ENCODE measurements at regions not wholly inside any gene's neighbourhood (a gene's known extent, or its start where the extent isn't known, plus 50 kb on each side); places are given as distances from the start of the nearest gene placed in this dataset.
"Not testable (repeated sequence)": the region's sequence is repeated elsewhere in the genome, so short reads cannot be mapped to it uniquely, and the experiment has no call there.

DNA sequence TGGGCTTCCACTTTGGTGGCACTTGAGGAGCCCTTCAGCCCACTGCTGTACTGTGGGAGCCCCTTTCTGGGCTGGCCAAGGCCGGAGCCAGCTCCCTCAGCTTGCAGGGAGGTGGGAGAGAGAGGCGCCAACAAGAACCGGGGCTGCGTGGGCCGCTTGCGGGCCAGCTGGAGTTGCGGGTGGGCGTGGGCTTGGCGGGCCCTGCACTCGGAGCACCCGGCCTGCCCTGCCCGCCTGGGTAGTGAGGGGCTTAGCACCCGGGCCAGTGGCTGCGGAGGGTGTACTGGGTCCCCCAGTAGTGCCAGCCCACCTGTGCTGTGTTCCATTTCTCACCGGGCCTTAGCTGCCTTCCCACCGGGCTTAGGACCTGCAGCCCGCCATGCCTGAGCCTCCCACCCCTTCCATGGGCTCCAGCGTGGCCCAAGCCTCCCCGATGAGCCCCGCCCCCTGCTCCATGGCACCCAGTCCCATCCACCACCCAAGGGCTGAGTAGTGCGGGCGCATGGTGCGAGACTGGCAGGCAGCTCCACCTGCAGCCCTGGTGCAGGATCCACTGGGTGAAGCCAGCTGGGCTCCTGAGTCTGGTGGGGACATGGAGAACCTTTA lies 437.9 kb upstream of the API5 start:
- TF ChIP-seq, protein P1, sequence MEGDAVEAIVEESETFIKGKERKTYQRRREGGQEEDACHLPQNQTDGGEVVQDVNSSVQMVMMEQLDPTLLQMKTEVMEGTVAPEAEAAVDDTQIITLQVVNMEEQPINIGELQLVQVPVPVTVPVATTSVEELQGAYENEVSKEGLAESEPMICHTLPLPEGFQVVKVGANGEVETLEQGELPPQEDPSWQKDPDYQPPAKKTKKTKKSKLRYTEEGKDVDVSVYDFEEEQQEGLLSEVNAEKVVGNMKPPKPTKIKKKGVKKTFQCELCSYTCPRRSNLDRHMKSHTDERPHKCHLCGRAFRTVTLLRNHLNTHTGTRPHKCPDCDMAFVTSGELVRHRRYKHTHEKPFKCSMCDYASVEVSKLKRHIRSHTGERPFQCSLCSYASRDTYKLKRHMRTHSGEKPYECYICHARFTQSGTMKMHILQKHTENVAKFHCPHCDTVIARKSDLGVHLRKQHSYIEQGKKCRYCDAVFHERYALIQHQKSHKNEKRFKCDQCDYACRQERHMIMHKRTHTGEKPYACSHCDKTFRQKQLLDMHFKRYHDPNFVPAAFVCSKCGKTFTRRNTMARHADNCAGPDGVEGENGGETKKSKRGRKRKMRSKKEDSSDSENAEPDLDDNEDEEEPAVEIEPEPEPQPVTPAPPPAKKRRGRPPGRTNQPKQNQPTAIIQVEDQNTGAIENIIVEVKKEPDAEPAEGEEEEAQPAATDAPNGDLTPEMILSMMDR (conservative IDR thresholded peaks at IDR 0.05 in 1 of 2, IDR thresholded peaks at IDR 0.05 in 1 of 2; ENCODE audit: low read depth in 1 of 2, low read length in 2 of 2): not testable (repeated sequence)
- TF ChIP-seq EZH2 (IDR thresholded peaks at IDR 0.05; ENCODE audit: low read length, missing control alignments): not testable (repeated sequence)
